ENCODE measurements at regions not wholly inside any gene's neighbourhood (a gene's known extent, or its start where the extent isn't known, plus 50 kb on each side); places are given as distances from the start of the nearest gene placed in this dataset.

DNA sequence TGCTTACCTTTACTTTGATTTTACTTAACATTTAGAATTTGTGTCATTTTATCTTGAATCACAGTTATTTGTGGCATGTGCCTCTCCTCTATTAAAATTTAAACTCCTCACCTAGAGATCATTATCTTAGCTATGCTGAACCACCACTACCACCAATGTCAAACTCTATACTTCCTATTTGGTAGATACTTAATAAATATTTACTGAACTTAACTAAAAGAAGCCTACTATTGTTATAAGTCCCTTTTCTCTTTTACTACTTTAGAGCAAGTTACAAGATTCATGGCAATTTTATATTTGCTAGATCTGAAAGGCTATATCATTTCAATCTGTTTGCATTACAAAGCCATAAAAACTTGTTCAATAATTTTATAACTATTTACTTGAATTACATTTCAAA, 273.3 kb upstream of the CCNH start:
- TF ChIP-seq, protein P1, sequence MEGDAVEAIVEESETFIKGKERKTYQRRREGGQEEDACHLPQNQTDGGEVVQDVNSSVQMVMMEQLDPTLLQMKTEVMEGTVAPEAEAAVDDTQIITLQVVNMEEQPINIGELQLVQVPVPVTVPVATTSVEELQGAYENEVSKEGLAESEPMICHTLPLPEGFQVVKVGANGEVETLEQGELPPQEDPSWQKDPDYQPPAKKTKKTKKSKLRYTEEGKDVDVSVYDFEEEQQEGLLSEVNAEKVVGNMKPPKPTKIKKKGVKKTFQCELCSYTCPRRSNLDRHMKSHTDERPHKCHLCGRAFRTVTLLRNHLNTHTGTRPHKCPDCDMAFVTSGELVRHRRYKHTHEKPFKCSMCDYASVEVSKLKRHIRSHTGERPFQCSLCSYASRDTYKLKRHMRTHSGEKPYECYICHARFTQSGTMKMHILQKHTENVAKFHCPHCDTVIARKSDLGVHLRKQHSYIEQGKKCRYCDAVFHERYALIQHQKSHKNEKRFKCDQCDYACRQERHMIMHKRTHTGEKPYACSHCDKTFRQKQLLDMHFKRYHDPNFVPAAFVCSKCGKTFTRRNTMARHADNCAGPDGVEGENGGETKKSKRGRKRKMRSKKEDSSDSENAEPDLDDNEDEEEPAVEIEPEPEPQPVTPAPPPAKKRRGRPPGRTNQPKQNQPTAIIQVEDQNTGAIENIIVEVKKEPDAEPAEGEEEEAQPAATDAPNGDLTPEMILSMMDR (conservative IDR thresholded peaks at IDR 0.05; ENCODE audit: low read length): no peak
- TF ChIP-seq EZH2phosphoT487 (IDR thresholded peaks at IDR 0.05; ENCODE audit: borderline replicate concordance, low read depth, low read length): no peak

All from OCI-LY7 (cell line).